ENCODE measurements at regions not wholly inside any gene's neighbourhood (a gene's known extent, or its start where the extent isn't known, plus 50 kb on each side); places are given as distances from the start of the nearest gene placed in this dataset.

- TF ChIP-seq TAF1 (IDR thresholded peaks at IDR 0.05; ENCODE audit: low read depth, low read length) (no peak), POLR2A (IDR thresholded peaks at IDR 0.05; ENCODE audit: low read depth, low read length) (no peak), POLR2AphosphoS5 (IDR thresholded peaks at IDR 0.05; ENCODE audit: low read depth, low read length) (no peak), SPI1 (IDR thresholded peaks at IDR 0.05; ENCODE audit: low read depth, low read length) (no peak), POU2F2 (IDR thresholded peaks at IDR 0.05; ENCODE audit: low read depth, low read length) (no peak)
Measured at GRCh38 chr13:103324641-103325040, 258.4 kb upstream of the SLC10A2 start.

Measured in GM12891 (cell line).